Astrocyte (in vitro differentiated cells and primary cell): ENCODE measurements at regions not wholly inside any gene's neighbourhood (a gene's known extent, or its start where the extent isn't known, plus 50 kb on each side); places are given as distances from the start of the nearest gene placed in this dataset.

Experiments used
- DNase-seq: peaks from one replicate; pipeline ENCODE4 v3.0.0-alpha.2; 2010; ENCODE audit warnings: low read depth
- FAIRE-seq: peaks from 2 replicates; lab custom pipeline; 2011; peaks lifted over from hg19 to GRCh38; lab: Jason Lieb, UNC
- H2AFZ ChIP-seq: 2 replicates; pipeline ENCODE4 v1.6.0; 2012; ENCODE audit warnings: low read depth, low read length, inconsistent platforms
- H3K27ac ChIP-seq: 2 replicates; pipeline ENCODE4 v1.5.1; 2011; ENCODE audit warnings: low read depth, low read length, inconsistent platforms
- H3K27me3 ChIP-seq: 2 replicates; pipeline ENCODE4 v1.6.0; 2011; ENCODE audit warnings: low read length, inconsistent platforms; ENCODE audit not compliant: insufficient read depth
- H3K36me3 ChIP-seq: 2 replicates; pipeline ENCODE4 v1.5.1; 2011; ENCODE audit warnings: low read length, inconsistent platforms; ENCODE audit not compliant: insufficient read depth
- H3K4me1 ChIP-seq: 2 replicates; pipeline ENCODE4 v1.5.1; 2011; ENCODE audit warnings: low read length, inconsistent platforms; ENCODE audit not compliant: insufficient read depth
- H3K4me2 ChIP-seq: 2 replicates; pipeline ENCODE4 v1.6.0; 2012; ENCODE audit warnings: low read length, inconsistent platforms
- H3K4me3 ChIP-seq: 2 replicates; pipeline ENCODE4 v1.5.1; 2011; ENCODE audit warnings: low read depth, mild to moderate bottlenecking, low read length, inconsistent platforms; ENCODE audit not compliant: insufficient read depth
- H3K79me2 ChIP-seq: 2 replicates; pipeline ENCODE4 v1.6.0; 2012; ENCODE audit warnings: mild to moderate bottlenecking, low read length, inconsistent platforms; ENCODE audit not compliant: insufficient read depth
- H3K9ac ChIP-seq: 2 replicates; pipeline ENCODE4 v1.6.0; 2012; ENCODE audit warnings: mild to moderate bottlenecking, low read length, inconsistent platforms
- H3K9me3 ChIP-seq: 2 replicates; pipeline ENCODE4 v1.5.1; 2012; ENCODE audit warnings: low read depth, mild to moderate bottlenecking, low read length, inconsistent platforms; ENCODE audit not compliant: insufficient read depth
- H4K20me1 ChIP-seq: 2 replicates; pipeline ENCODE4 v1.6.0; 2012; ENCODE audit warnings: low read length, inconsistent platforms; ENCODE audit not compliant: insufficient read depth
- H3K27ac Mint-ChIP-seq: one replicate; pipeline ENCODE4 v1.8.0; 2021; ENCODE audit warnings: mild to moderate bottlenecking, mixed read lengths; ENCODE audit not compliant: unreplicated experiment
- H3K27me3 Mint-ChIP-seq: one replicate; pipeline ENCODE4 v1.8.0; 2021; ENCODE audit warnings: low read depth, mixed read lengths; ENCODE audit not compliant: unreplicated experiment
- H3K36me3 Mint-ChIP-seq: one replicate; pipeline ENCODE4 v1.8.0; 2021; ENCODE audit warnings: low read depth, mixed read lengths; ENCODE audit not compliant: unreplicated experiment
- H3K4me1 Mint-ChIP-seq: one replicate; pipeline ENCODE4 v1.8.0; 2021; ENCODE audit warnings: low read depth, mixed read lengths; ENCODE audit not compliant: unreplicated experiment
- H3K4me3 Mint-ChIP-seq: one replicate; pipeline ENCODE4 v1.8.0; 2021; ENCODE audit warnings: mild to moderate bottlenecking, moderate library complexity, mixed read lengths; ENCODE audit not compliant: unreplicated experiment
- H3K9me3 Mint-ChIP-seq: one replicate; pipeline ENCODE4 v1.8.0; 2021; ENCODE audit warnings: mild to moderate bottlenecking, mixed read lengths; ENCODE audit not compliant: unreplicated experiment
- CTCF ChIP-seq: IDR thresholded peaks from 2 replicates; pipeline ENCODE4 v1.5.1; 2011; ENCODE audit warnings: low read depth, mild to moderate bottlenecking, inconsistent platforms, low read length, moderate library complexity; ENCODE audit not compliant: insufficient read depth
- EZH2 ChIP-seq: IDR thresholded peaks from 2 replicates; pipeline ENCODE4 v1.6.1; 2012; ENCODE audit warnings: mild to moderate bottlenecking, low read length, inconsistent platforms; ENCODE audit not compliant: insufficient read depth

- Mint-ChIP-seq H3K9me3 (no peaks in the 10 kb centered on the region), H3K27me3 (peaks cover 4% of the 10 kb centered on the region), H3K27ac (no peak overlapping the region), H3K4me3 (no peak overlapping the region), H3K36me3 (no peaks in the 10 kb centered on the region), H3K4me1 (no peaks in the 10 kb centered on the region)
- no peak for FAIRE-seq
- H3K4me2 ChIP-seq = no peak overlapping the region
- TF ChIP-seq CTCF = no peak
- TF ChIP-seq EZH2 = no peak
- H3K27me3 ChIP-seq = no peaks in the 10 kb centered on the region
- no peak overlapping the region for H3K27ac ChIP-seq
- no peak overlapping the region for H3K9ac ChIP-seq
- H2AFZ ChIP-seq = no peak overlapping the region
- DNase-seq = no peak
- H4K20me1 ChIP-seq = no peaks in the 10 kb centered on the region
- no peak overlapping the region for H3K4me3 ChIP-seq
- H3K4me1 ChIP-seq = no peaks in the 10 kb centered on the region
- no peaks in the 10 kb centered on the region for H3K79me2 ChIP-seq
- no peaks in the 10 kb centered on the region for H3K9me3 ChIP-seq
- H3K36me3 ChIP-seq = no peaks in the 10 kb centered on the region
Measured at GRCh38 chr2:129181433-129181832, 798.0 kb upstream of the RAB6C start.

GRCh38 chr2:129181963-129182362 is 797.5 kb upstream of the RAB6C start:
- Mint-ChIP-seq H3K36me3 (no peaks in the 10 kb centered on the region), H3K27ac (no peak overlapping the region), H3K4me1 (no peaks in the 10 kb centered on the region), H3K27me3 (no peaks in the 10 kb centered on the region), H3K4me3 (no peak overlapping the region), H3K9me3 (no peaks in the 10 kb centered on the region)
- Histone ChIP-seq H3K9ac (no peak overlapping the region), H3K79me2 (no peaks in the 10 kb centered on the region), H3K9me3 (no peaks in the 10 kb centered on the region), H2AFZ (no peak overlapping the region), H3K4me1 (no peaks in the 10 kb centered on the region), H3K4me2 (no peak overlapping the region), H3K27me3 (no peaks in the 10 kb centered on the region), H3K4me3 (no peak overlapping the region), H3K27ac (no peak overlapping the region), H4K20me1 (no peaks in the 10 kb centered on the region), H3K36me3 (no peaks in the 10 kb centered on the region)
- DNase-seq (no peak), FAIRE-seq (no peak)
- no peak for TF ChIP-seq CTCF

GRCh38 chr2:129187343-129187742 is 792.1 kb upstream of the RAB6C start:
- H3K27me3 Mint-ChIP-seq = peaks cover 6% of the 10 kb centered on the region
- H3K9me3 ChIP-seq = no peaks in the 10 kb centered on the region
- peaks cover 9% of the 10 kb centered on the region for H3K4me1 Mint-ChIP-seq

More at GRCh38 chr2:129187343-129187742, 792.1 kb upstream of the RAB6C start:
- no peaks in the 10 kb centered on the region for H4K20me1 ChIP-seq
- H3K4me1 ChIP-seq = no peaks in the 10 kb centered on the region
- H3K9ac ChIP-seq = no peak overlapping the region
- H2AFZ ChIP-seq = no peak overlapping the region
- Mint-ChIP-seq H3K27ac (no peak overlapping the region), H3K36me3 (no peaks in the 10 kb centered on the region), H3K4me3 (no peak overlapping the region), H3K9me3 (peaks cover 3% of the 10 kb centered on the region)
- no peak for DNase-seq
- no peak overlapping the region for H3K4me2 ChIP-seq
- no peaks in the 10 kb centered on the region for H3K36me3 ChIP-seq
- no peak overlapping the region for H3K4me3 ChIP-seq
- no peak overlapping the region for H3K27ac ChIP-seq
- H3K27me3 ChIP-seq = no peaks in the 10 kb centered on the region
- FAIRE-seq = no peak
- no peaks in the 10 kb centered on the region for H3K79me2 ChIP-seq
- no peak for TF ChIP-seq EZH2
- no peak for TF ChIP-seq CTCF
